A673 (cell line): ENCODE measurements at regions not wholly inside any gene's neighbourhood (a gene's known extent, or its start where the extent isn't known, plus 50 kb on each side); places are given as distances from the start of the nearest gene placed in this dataset.

Experiments
- EZH2 ChIP-seq: fragments of 200-600 bp; sonication (generic); IDR thresholded peaks from 2 replicates; pipeline ENCODE4 v1.6.1; 2017; ENCODE audit warnings: borderline replicate concordance, low read depth, mild to moderate bottlenecking, mixed read lengths, antibody characterized with exemption, low read length; ENCODE audit not compliant: poor library complexity, severe bottlenecking
- TF ChIP-seq, protein P1 (sequence below): fragments of 300-800, 200-600 bp; sonication (generic); conservative IDR thresholded peaks from 2 replicates; pipeline ENCODE4 v1.5.1; 2017; ENCODE audit warnings: low read depth, mild to moderate bottlenecking, antibody characterized with exemption, low read length, moderate library complexity, mixed read lengths

GRCh38 chr12:13887779-13888388, 93.5 kb downstream of the GRIN2B start:
- TF ChIP-seq, protein P1, sequence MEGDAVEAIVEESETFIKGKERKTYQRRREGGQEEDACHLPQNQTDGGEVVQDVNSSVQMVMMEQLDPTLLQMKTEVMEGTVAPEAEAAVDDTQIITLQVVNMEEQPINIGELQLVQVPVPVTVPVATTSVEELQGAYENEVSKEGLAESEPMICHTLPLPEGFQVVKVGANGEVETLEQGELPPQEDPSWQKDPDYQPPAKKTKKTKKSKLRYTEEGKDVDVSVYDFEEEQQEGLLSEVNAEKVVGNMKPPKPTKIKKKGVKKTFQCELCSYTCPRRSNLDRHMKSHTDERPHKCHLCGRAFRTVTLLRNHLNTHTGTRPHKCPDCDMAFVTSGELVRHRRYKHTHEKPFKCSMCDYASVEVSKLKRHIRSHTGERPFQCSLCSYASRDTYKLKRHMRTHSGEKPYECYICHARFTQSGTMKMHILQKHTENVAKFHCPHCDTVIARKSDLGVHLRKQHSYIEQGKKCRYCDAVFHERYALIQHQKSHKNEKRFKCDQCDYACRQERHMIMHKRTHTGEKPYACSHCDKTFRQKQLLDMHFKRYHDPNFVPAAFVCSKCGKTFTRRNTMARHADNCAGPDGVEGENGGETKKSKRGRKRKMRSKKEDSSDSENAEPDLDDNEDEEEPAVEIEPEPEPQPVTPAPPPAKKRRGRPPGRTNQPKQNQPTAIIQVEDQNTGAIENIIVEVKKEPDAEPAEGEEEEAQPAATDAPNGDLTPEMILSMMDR, result no peak
- no peak for TF ChIP-seq EZH2
